GM18861 (cell line): ENCODE measurements at regions not wholly inside any gene's neighbourhood (a gene's known extent, or its start where the extent isn't known, plus 50 kb on each side); places are given as distances from the start of the nearest gene placed in this dataset.

Source experiments
- ATAC-seq: cut with Tn5 transposase; IDR thresholded peaks from one replicate; pipeline ENCODE4 v1.9.1; 2021; ENCODE audit not compliant: unreplicated experiment

DNA sequence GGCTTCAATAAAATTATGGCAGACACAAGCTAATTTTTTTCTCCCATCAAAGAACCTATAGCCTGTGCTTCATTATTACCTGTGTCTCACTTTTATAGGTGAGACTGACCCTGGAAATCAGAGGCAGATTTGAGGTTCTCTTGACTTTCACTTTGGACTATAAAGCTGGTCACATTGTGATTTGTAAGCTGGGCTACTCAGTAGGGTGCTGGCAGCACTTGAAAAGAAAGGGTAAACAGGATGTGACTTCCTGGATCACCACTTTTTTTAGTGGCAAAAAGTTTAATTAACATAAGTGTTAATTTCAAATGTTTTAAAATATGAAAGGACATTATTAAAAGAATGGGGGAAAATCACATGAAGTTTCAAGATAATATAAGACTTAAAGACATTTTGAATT lies 50.6 kb upstream of the GATB start:
- no peak for ATAC-seq
